ENCODE measurements at regions not wholly inside any gene's neighbourhood (a gene's known extent, or its start where the extent isn't known, plus 50 kb on each side); places are given as distances from the start of the nearest gene placed in this dataset.

DNA sequence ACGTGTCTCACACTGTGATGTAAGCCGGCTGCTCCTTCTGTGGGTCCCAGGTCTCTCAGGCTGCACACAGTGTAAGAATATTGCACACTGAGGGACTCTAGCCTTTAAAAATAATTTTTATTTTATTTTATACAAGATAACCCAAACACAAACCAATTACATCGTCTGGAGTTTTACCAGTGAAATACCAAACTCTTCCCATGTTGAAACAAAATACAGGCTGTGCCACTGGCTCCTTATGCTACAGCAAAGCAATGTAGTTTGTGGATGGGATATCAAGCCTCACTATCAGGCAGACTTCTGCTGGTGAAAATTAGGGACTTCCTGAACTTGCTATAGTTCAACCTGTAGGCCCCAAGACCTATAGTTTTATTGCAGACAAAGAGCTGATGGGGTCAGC is 311.3 kb upstream of the SLCO3A1 start:
- Histone ChIP-seq H3K27ac (ENCODE audit: low read depth in 2 of 2, low read length in 1 of 2) (no peak overlapping the region), H3K9me3 (no peaks in the 10 kb centered on the region), H2AFZ (ENCODE audit: low read depth) (no peak overlapping the region), H3K4me3 (ENCODE audit: low read depth in 2 of 2, low read length in 1 of 2) (no peak overlapping the region), H3K9ac (no peak overlapping the region), H3K36me3 (replicated peaks in 1 of 2; ENCODE audit: control insufficient read depth in 1 of 2, insufficient read depth in 2 of 2, low read length in 1 of 2) (no peaks in the 10 kb centered on the region), H3F3A (replicated peaks; ENCODE audit: insufficient read depth) (peaks cover 8% of the 10 kb centered on the region), H3K9me2 (no peaks in the 10 kb centered on the region), H3K4me1 (ENCODE audit: control insufficient read depth in 1 of 2, insufficient read depth in 2 of 2, low read depth in 1 of 2, low read length in 1 of 2) (peaks cover 5 to 9% of the 10 kb centered on the region in 2 experiments), H3K4me2 (no peak overlapping the region), H3K27me3 (ENCODE audit: insufficient read depth) (no peaks in the 10 kb centered on the region), H3K79me2 (ENCODE audit: insufficient read depth) (no peaks in the 10 kb centered on the region), H4K20me1 (ENCODE audit: insufficient read depth) (no peaks in the 10 kb centered on the region)
- DNase-seq: no peak
- 97% methylated on average over 3 of the region's 3 CpGs for WGBS (ENCODE audit: low lambda C conversion rate)
- TF ChIP-seq MXI1 (IDR thresholded peaks at IDR 0.05; ENCODE audit: low read depth, low read length): no peak
- no peak for TF ChIP-seq EP300 (IDR thresholded peaks at IDR 0.05; ENCODE audit: borderline replicate concordance in 1 of 2, low read depth in 1 of 2, low read length in 1 of 2)
- TF ChIP-seq RFX5 (IDR thresholded peaks at IDR 0.05; ENCODE audit: low read length): no peak
- TF ChIP-seq FOXJ3 (CRISPR knock-in tag; IDR thresholded peaks at IDR 0.05): no peak
- TF ChIP-seq GABPA (IDR thresholded peaks at IDR 0.05; ENCODE audit: low read depth): no peak
- TF ChIP-seq, protein P1, sequence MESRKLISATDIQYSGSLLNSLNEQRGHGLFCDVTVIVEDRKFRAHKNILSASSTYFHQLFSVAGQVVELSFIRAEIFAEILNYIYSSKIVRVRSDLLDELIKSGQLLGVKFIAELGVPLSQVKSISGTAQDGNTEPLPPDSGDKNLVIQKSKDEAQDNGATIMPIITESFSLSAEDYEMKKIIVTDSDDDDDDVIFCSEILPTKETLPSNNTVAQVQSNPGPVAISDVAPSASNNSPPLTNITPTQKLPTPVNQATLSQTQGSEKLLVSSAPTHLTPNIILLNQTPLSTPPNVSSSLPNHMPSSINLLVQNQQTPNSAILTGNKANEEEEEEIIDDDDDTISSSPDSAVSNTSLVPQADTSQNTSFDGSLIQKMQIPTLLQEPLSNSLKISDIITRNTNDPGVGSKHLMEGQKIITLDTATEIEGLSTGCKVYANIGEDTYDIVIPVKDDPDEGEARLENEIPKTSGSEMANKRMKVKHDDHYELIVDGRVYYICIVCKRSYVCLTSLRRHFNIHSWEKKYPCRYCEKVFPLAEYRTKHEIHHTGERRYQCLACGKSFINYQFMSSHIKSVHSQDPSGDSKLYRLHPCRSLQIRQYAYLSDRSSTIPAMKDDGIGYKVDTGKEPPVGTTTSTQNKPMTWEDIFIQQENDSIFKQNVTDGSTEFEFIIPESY (IDR thresholded peaks at IDR 0.05; ENCODE audit: borderline replicate concordance, low read depth): no peak
- TF ChIP-seq ELF1 (IDR thresholded peaks at IDR 0.05): no peak
- no peak for TF ChIP-seq GATA2 (CRISPR knock-in tag; IDR thresholded peaks at IDR 0.05)
- TF ChIP-seq MEF2A (IDR thresholded peaks at IDR 0.05; ENCODE audit: borderline replicate concordance, low read depth): no peak
- TF ChIP-seq, protein P2, sequence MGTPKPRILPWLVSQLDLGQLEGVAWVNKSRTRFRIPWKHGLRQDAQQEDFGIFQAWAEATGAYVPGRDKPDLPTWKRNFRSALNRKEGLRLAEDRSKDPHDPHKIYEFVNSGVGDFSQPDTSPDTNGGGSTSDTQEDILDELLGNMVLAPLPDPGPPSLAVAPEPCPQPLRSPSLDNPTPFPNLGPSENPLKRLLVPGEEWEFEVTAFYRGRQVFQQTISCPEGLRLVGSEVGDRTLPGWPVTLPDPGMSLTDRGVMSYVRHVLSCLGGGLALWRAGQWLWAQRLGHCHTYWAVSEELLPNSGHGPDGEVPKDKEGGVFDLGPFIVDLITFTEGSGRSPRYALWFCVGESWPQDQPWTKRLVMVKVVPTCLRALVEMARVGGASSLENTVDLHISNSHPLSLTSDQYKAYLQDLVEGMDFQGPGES (IDR thresholded peaks at IDR 0.05; ENCODE audit: low read depth, low read length): no peak
- TF ChIP-seq, protein P3, sequence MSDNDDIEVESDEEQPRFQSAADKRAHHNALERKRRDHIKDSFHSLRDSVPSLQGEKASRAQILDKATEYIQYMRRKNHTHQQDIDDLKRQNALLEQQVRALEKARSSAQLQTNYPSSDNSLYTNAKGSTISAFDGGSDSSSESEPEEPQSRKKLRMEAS (IDR thresholded peaks at IDR 0.05; ENCODE audit: low read depth): no peak
- TF ChIP-seq EZH2phosphoT487 (IDR thresholded peaks at IDR 0.05; ENCODE audit: borderline replicate concordance, low read depth): no peak
- TF ChIP-seq, protein P4, sequence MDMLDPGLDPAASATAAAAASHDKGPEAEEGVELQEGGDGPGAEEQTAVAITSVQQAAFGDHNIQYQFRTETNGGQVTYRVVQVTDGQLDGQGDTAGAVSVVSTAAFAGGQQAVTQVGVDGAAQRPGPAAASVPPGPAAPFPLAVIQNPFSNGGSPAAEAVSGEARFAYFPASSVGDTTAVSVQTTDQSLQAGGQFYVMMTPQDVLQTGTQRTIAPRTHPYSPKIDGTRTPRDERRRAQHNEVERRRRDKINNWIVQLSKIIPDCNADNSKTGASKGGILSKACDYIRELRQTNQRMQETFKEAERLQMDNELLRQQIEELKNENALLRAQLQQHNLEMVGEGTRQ (IDR thresholded peaks at IDR 0.05; ENCODE audit: borderline replicate concordance, low read depth, low read length): no peak
- no peak for TF ChIP-seq RXRA (IDR thresholded peaks at IDR 0.05; ENCODE audit: borderline replicate concordance, low read depth)
- TF ChIP-seq YY1 (IDR thresholded peaks at IDR 0.05; ENCODE audit: low read depth): no peak
- CTCF ChIA-PET: no interaction called here
- POLR2A ChIA-PET: no interaction called here
